ENCODE measurements at regions not wholly inside any gene's neighbourhood (a gene's known extent, or its start where the extent isn't known, plus 50 kb on each side); places are given as distances from the start of the nearest gene placed in this dataset.
"Not testable (repeated sequence)": the region's sequence is repeated elsewhere in the genome, so short reads cannot be mapped to it uniquely, and the experiment has no call there.

- no peak for FAIRE-seq
Measured at GRCh38 chr4:19195696-19196095, 1056.0 kb upstream of the SLIT2 start.

- FAIRE-seq, result no peak
Measured at GRCh38 chr4:19194672-19195071, 1057.0 kb upstream of the SLIT2 start.

- FAIRE-seq, result no peak
Measured at GRCh38 chr4:19193274-19193981, 1058.3 kb upstream of the SLIT2 start.

GRCh38 chr4:19191979-19192650, 1059.6 kb upstream of the SLIT2 start:
- FAIRE-seq, result no peak

GRCh38 chr4:19187691-19188090, 1064.0 kb upstream of the SLIT2 start:
- no peak for FAIRE-seq

- no peak for FAIRE-seq
Measured at GRCh38 chr4:19187096-19187495, 1064.6 kb upstream of the SLIT2 start.

GRCh38 chr4:19181631-19182030, 1070.1 kb upstream of the SLIT2 start:
- not testable (repeated sequence) for FAIRE-seq

GRCh38 chr4:19178835-19179234, 1072.9 kb upstream of the SLIT2 start:
- FAIRE-seq, result no peak

GRCh38 chr4:19177616-19178015, 1074.1 kb upstream of the SLIT2 start:
- FAIRE-seq, result no peak

GRCh38 chr4:19171832-19172231, 1079.9 kb upstream of the SLIT2 start:
- FAIRE-seq, result no peak

- FAIRE-seq, result no peak
Measured at GRCh38 chr4:19167311-19167710, 1084.4 kb upstream of the SLIT2 start.

GRCh38 chr4:19164334-19164733, 1087.4 kb upstream of the SLIT2 start:
- no peak for FAIRE-seq

GRCh38 chr4:19159874-19160273, 1091.8 kb upstream of the SLIT2 start:
- no peak for FAIRE-seq

GRCh38 chr4:19158107-19158809, 1093.4 kb upstream of the SLIT2 start:
- no peak for FAIRE-seq

- no peak for FAIRE-seq
Measured at GRCh38 chr4:19156786-19157185, 1094.9 kb upstream of the SLIT2 start.

GRCh38 chr4:19155568-19155967, 1096.1 kb upstream of the SLIT2 start:
- no peak for FAIRE-seq

GRCh38 chr4:19154267-19154666, 1097.4 kb upstream of the SLIT2 start:
- FAIRE-seq, result not testable (repeated sequence)

GRCh38 chr4:19152264-19152663, 1099.4 kb upstream of the SLIT2 start:
- FAIRE-seq, result no peak

- FAIRE-seq, result no peak
Measured at GRCh38 chr4:19151684-19152083, 1100.0 kb upstream of the SLIT2 start.

- no peak for FAIRE-seq
Measured at GRCh38 chr4:19146038-19146437, 1105.7 kb upstream of the SLIT2 start.

- FAIRE-seq, result no peak
Measured at GRCh38 chr4:19135895-19136633, 1114.5 kb upstream of the LCORL start.

- no peak for FAIRE-seq
Measured at GRCh38 chr4:19134685-19135084, 1113.1 kb upstream of the LCORL start.

- no peak for FAIRE-seq
Measured at GRCh38 chr4:19133315-19133714, 1111.8 kb upstream of the LCORL start.

All from colon (tissue), 2 donors.